ENCODE measurements at regions not wholly inside any gene's neighbourhood (a gene's known extent, or its start where the extent isn't known, plus 50 kb on each side); places are given as distances from the start of the nearest gene placed in this dataset.

DNA sequence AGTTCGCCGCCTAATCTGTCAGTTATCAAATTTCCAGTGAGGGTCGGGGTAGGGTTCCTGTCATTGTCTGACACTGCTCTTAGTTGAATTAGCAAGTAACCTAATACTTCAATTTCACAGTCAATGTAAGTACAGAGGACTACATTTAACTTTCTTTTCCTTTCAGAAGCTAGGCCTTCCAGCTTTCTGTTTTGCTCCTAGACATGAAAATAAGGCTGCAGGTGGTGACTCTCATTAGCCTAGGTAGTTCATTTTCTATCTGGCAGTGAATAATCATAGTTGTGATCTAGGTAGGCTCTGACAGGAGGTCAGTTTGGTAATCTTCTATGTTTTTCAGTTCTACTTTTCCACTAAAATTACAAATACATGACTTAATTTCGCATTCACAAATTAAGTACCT, 783.1 kb downstream of the MRPL39 start:
- Histone ChIP-seq H3K4ac (replicated peaks; ENCODE audit: insufficient read length, low read depth, low read length) (no peak overlapping the region), H2BK5ac (ENCODE audit: low read depth, low read length) (no peak overlapping the region), H3K79me1 (ENCODE audit: low read depth, low read length) (no peaks in the 10 kb centered on the region; the same call in 1 of the 2 replicates), H3K27ac (ENCODE audit: low read depth, low read length) (no peak overlapping the region), H3K9ac (replicated peaks in 1 of 4; ENCODE audit: extremely low read depth in 1 of 4, low read depth in 3 of 4, low read length in 3 of 4) (no peak overlapping the region), H3K4me2 (ENCODE audit: insufficient read depth in 1 of 2, low read depth in 2 of 2, low read length in 2 of 2) (no peak overlapping the region), H4K5ac (ENCODE audit: insufficient read length, low read depth, low read length) (no peak overlapping the region), H4K20me1 (replicated peaks in 1 of 2; ENCODE audit: control insufficient read depth in 1 of 2, insufficient read depth in 2 of 2, low read length in 2 of 2) (peaks cover 0 to 1% of the 10 kb centered on the region in 2 experiments), H2BK12ac (ENCODE audit: low read depth, low read length) (no peak overlapping the region), H3K23me2 (ENCODE audit: low read depth, low read length) (no peaks in the 10 kb centered on the region), H4K8ac (ENCODE audit: extremely low read depth, insufficient read depth, low read length) (no peak overlapping the region), H3K27me3 (replicated peaks in 1 of 4; ENCODE audit: control insufficient read depth in 3 of 4, extremely low read depth in 1 of 4, insufficient read depth in 3 of 4, low read length in 3 of 4) (no peaks in the 10 kb centered on the region), H2AK5ac (ENCODE audit: low read depth, low read length) (no peak overlapping the region), H3K79me2 (ENCODE audit: control insufficient read depth in 1 of 2, insufficient read depth in 2 of 2, low read length in 2 of 2) (no peaks in the 10 kb centered on the region), H3K14ac (ENCODE audit: insufficient read length) (no peak overlapping the region), H3K18ac (ENCODE audit: extremely low read depth, low read length) (no peak overlapping the region), H3K4me3 (ENCODE audit: extremely low read depth in 1 of 4, insufficient read depth in 2 of 4, low read depth in 3 of 4, low read length in 4 of 4) (no peak overlapping the region), H3K56ac (replicated peaks; ENCODE audit: insufficient read length, low read depth, low read length) (no peak overlapping the region), H2BK15ac (ENCODE audit: low read length) (no peak overlapping the region), H3K4me1 (replicated peaks in 1 of 4; ENCODE audit: control insufficient read depth in 3 of 4, insufficient read depth in 4 of 4, low read length in 3 of 4) (no peaks in the 10 kb centered on the region), H2AFZ (ENCODE audit: low read length) (no peak overlapping the region), H2BK20ac (ENCODE audit: low read length) (no peak overlapping the region), H2BK120ac (replicated peaks; ENCODE audit: low read depth, low read length) (no peak overlapping the region), H3K36me3 (ENCODE audit: control insufficient read depth in 2 of 4, insufficient read depth in 4 of 4, low read length in 3 of 4) (no peaks in the 10 kb centered on the region; a peak in 1 of 8 replicates), H3K9me3 (ENCODE audit: insufficient read depth in 2 of 2, low read depth in 1 of 2, low read length in 1 of 2) (peaks cover 0 to 18% of the 10 kb centered on the region in 2 experiments; a peak in 1 of 4 replicates), H3K23ac (ENCODE audit: insufficient read length) (no peak overlapping the region), H4K91ac (replicated peaks; ENCODE audit: insufficient read length, low read length) (no peak overlapping the region)
- DNase-seq (ENCODE audit: low read depth in 1 of 2, low spot score in 2 of 2) (no peak), FAIRE-seq (no peak)
- POLR2A ChIA-PET (ENCODE audit: partially characterized antibody) = no interaction called here
- TF ChIP-seq, protein P1, sequence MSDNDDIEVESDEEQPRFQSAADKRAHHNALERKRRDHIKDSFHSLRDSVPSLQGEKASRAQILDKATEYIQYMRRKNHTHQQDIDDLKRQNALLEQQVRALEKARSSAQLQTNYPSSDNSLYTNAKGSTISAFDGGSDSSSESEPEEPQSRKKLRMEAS (IDR thresholded peaks at IDR 0.05) = no peak
- TF ChIP-seq SIN3A (conservative IDR thresholded peaks at IDR 0.05 in 1 of 2, IDR thresholded peaks at IDR 0.05 in 1 of 2; ENCODE audit: low read depth in 1 of 2, low read length in 2 of 2) (no peak), KDM1A (IDR thresholded peaks at IDR 0.05; ENCODE audit: borderline replicate concordance, low read length) (no peak), SUZ12 (IDR thresholded peaks at IDR 0.05; ENCODE audit: low read length) (no peak), CTBP2 (IDR thresholded peaks at IDR 0.05; ENCODE audit: borderline replicate concordance, insufficient read depth, insufficient read length, low read length) (no peak), ASH2L (IDR thresholded peaks at IDR 0.05; ENCODE audit: low read length) (no peak), NANOG (IDR thresholded peaks at IDR 0.05; ENCODE audit: insufficient read depth, low read depth, low read length, poor library complexity, severe bottlenecking) (no peak), EP300 (IDR thresholded peaks at IDR 0.05; ENCODE audit: borderline replicate concordance in 1 of 2, low read depth in 2 of 2, low read length in 2 of 2) (no peak)
- CTCF ChIA-PET (ENCODE audit: partially characterized antibody) = interaction anchor here (1.0 kb wide), 1 partner anchor 9 kb away, joined by 3 read pairs; no protein-coding TSS in a partner anchor
- 87% methylated on average over 4 of the region's 4 CpGs; no CpG with 5 or more reads in 1 of the 2 experiments for WGBS, 2 experiments (ENCODE audit: extremely low coverage in 1 of 2, insufficient coverage in 1 of 2, insufficient read length in 1 of 2, insufficient replicate concordance in 2 of 2, low coverage in 1 of 2, low lambda C conversion rate in 2 of 2, missing lambda C conversion rate in 1 of 2)
